ENCODE measurements at regions not wholly inside any gene's neighbourhood (a gene's known extent, or its start where the extent isn't known, plus 50 kb on each side); places are given as distances from the start of the nearest gene placed in this dataset.

GRCh38 chr9:74140141-74140540, 357.0 kb upstream of the RORB start:
- H3K4me1 ChIP-seq (ENCODE audit: insufficient read depth, low read length, poor library complexity, severe bottlenecking) = no peaks in the 10 kb centered on the region
- no peak overlapping the region for H3K4me2 ChIP-seq (ENCODE audit: low read length)
- no peaks in the 10 kb centered on the region for H3K9me3 ChIP-seq (ENCODE audit: low read length)
- no peaks in the 10 kb centered on the region for H3K79me2 ChIP-seq (ENCODE audit: insufficient read depth, low read depth, low read length)
- H3K9me2 ChIP-seq (ENCODE audit: insufficient read depth, low read length) = no peaks in the 10 kb centered on the region
- DNase-seq (ENCODE audit: low spot score) = no peak
- no peaks in the 10 kb centered on the region for H4K20me1 ChIP-seq (ENCODE audit: insufficient read depth, low read length)
- BruUV-seq (replicated peaks) = no TSS peak
- no peaks in the 10 kb centered on the region for H3K36me3 ChIP-seq (ENCODE audit: insufficient read depth, low read length)
- H2AFZ ChIP-seq (ENCODE audit: low read length) = no peak overlapping the region
- TF ChIP-seq, protein P1, sequence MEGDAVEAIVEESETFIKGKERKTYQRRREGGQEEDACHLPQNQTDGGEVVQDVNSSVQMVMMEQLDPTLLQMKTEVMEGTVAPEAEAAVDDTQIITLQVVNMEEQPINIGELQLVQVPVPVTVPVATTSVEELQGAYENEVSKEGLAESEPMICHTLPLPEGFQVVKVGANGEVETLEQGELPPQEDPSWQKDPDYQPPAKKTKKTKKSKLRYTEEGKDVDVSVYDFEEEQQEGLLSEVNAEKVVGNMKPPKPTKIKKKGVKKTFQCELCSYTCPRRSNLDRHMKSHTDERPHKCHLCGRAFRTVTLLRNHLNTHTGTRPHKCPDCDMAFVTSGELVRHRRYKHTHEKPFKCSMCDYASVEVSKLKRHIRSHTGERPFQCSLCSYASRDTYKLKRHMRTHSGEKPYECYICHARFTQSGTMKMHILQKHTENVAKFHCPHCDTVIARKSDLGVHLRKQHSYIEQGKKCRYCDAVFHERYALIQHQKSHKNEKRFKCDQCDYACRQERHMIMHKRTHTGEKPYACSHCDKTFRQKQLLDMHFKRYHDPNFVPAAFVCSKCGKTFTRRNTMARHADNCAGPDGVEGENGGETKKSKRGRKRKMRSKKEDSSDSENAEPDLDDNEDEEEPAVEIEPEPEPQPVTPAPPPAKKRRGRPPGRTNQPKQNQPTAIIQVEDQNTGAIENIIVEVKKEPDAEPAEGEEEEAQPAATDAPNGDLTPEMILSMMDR (conservative IDR thresholded peaks at IDR 0.05; ENCODE audit: low read length) = no peak
- TF ChIP-seq EZH2phosphoT487 (IDR thresholded peaks at IDR 0.05; ENCODE audit: borderline replicate concordance, low read depth, low read length) = no peak
- ChIA-PET POLR2A (interaction anchor here (0.6 kb wide), 1 partner anchor 1517 kb away, joined by 3 read pairs; no protein-coding TSS in a partner anchor), CTCF (ENCODE audit: unreplicated experiment) (no interaction called here)
- intact Hi-C loops (cut with micrococcal nuclease; ENCODE audit: unreplicated experiment) = no loop called here
- H3K27ac ChIP-seq (ENCODE audit: low read depth, low read length, poor library complexity, severe bottlenecking) = no peak overlapping the region
- no peak overlapping the region for H3K4me3 ChIP-seq (ENCODE audit: low read depth, low read length, poor library complexity, severe bottlenecking)

DNA sequence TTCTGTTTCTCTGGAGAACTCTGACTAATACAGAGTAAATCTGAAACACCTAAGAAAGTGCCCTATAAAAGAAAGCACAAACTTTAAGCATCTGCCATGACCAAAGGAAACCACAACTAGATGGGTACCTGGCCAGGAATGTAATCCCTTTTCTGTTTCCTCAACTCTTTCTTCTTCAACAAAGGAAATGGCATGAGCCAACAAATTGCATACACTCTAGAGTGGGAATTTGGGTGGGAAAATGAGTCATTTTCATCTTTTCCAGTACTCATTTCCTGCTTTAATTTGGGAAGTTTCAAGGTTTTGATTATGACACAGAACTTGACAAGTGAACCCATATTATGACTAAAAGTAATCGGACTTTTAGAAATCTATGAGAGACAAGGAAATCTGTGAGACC, 349.2 kb upstream of the RORB start:
- Histone ChIP-seq H3K4me3 (ENCODE audit: low read depth, low read length, poor library complexity, severe bottlenecking) (no peak overlapping the region), H3K27ac (ENCODE audit: low read depth, low read length, poor library complexity, severe bottlenecking) (no peak overlapping the region), H3K9me2 (ENCODE audit: insufficient read depth, low read length) (no peaks in the 10 kb centered on the region), H3K79me2 (ENCODE audit: insufficient read depth, low read depth, low read length) (no peaks in the 10 kb centered on the region), H3K4me1 (ENCODE audit: insufficient read depth, low read length, poor library complexity, severe bottlenecking) (no peaks in the 10 kb centered on the region), H3K4me2 (ENCODE audit: low read length) (no peak overlapping the region), H3K36me3 (ENCODE audit: insufficient read depth, low read length) (no peaks in the 10 kb centered on the region), H4K20me1 (ENCODE audit: insufficient read depth, low read length) (no peaks in the 10 kb centered on the region), H2AFZ (ENCODE audit: low read length) (no peak overlapping the region), H3K9me3 (ENCODE audit: low read length) (no peaks in the 10 kb centered on the region)
- ChIA-PET CTCF (ENCODE audit: unreplicated experiment) (no interaction called here), POLR2A (no interaction called here)
- DNase-seq (ENCODE audit: low spot score) = no peak
- TF ChIP-seq, protein P1 (conservative IDR thresholded peaks at IDR 0.05; ENCODE audit: low read length) = no peak
- no peak for TF ChIP-seq EZH2phosphoT487 (IDR thresholded peaks at IDR 0.05; ENCODE audit: borderline replicate concordance, low read depth, low read length)
- intact Hi-C loops (cut with micrococcal nuclease; ENCODE audit: unreplicated experiment) = no loop called here
- BruUV-seq (replicated peaks) = no TSS peak

GRCh38 chr9:74172874-74173273, 324.3 kb upstream of the RORB start:
- no peak overlapping the region for H2AFZ ChIP-seq (ENCODE audit: low read length)
- no peak overlapping the region for H3K4me3 ChIP-seq (ENCODE audit: low read depth, low read length, poor library complexity, severe bottlenecking)
- H3K9me2 ChIP-seq (ENCODE audit: insufficient read depth, low read length) = no peaks in the 10 kb centered on the region
- no peak for DNase-seq (ENCODE audit: low spot score)
- H3K27ac ChIP-seq (ENCODE audit: low read depth, low read length, poor library complexity, severe bottlenecking) = no peak overlapping the region
- no TSS peak for BruUV-seq (replicated peaks)
- intact Hi-C loops (cut with micrococcal nuclease; ENCODE audit: unreplicated experiment) = no loop called here
- ChIA-PET CTCF (ENCODE audit: unreplicated experiment) (no interaction called here), POLR2A (interaction anchor here (0.6 to 0.7 kb wide), 3 partner anchors 160 to 1560 kb away, joined by 3 to 6 read pairs (median 3); no protein-coding TSS in a partner anchor)
- H3K79me2 ChIP-seq (ENCODE audit: insufficient read depth, low read depth, low read length) = no peaks in the 10 kb centered on the region
- no peaks in the 10 kb centered on the region for H4K20me1 ChIP-seq (ENCODE audit: insufficient read depth, low read length)
- TF ChIP-seq EZH2phosphoT487 (IDR thresholded peaks at IDR 0.05; ENCODE audit: borderline replicate concordance, low read depth, low read length) = no peak
- TF ChIP-seq, protein P1 (conservative IDR thresholded peaks at IDR 0.05; ENCODE audit: low read length) = no peak
- no peaks in the 10 kb centered on the region for H3K36me3 ChIP-seq (ENCODE audit: insufficient read depth, low read length)
- H3K9me3 ChIP-seq (ENCODE audit: low read length) = no peaks in the 10 kb centered on the region
- H3K4me1 ChIP-seq (ENCODE audit: insufficient read depth, low read length, poor library complexity, severe bottlenecking) = no peaks in the 10 kb centered on the region
- H3K4me2 ChIP-seq (ENCODE audit: low read length) = no peak overlapping the region

Measured in OCI-LY7 (cell line).